T-helper 2 cell (primary cell): ENCODE measurements at regions not wholly inside any gene's neighbourhood (a gene's known extent, or its start where the extent isn't known, plus 50 kb on each side); places are given as distances from the start of the nearest gene placed in this dataset.

Experiments used
- DNase-seq, 5 experiments: peaks; one replicate each; pipeline versions ENCODE4 v3.0.0 to v3.0.0-alpha.2; 2012 to 2022

DNA sequence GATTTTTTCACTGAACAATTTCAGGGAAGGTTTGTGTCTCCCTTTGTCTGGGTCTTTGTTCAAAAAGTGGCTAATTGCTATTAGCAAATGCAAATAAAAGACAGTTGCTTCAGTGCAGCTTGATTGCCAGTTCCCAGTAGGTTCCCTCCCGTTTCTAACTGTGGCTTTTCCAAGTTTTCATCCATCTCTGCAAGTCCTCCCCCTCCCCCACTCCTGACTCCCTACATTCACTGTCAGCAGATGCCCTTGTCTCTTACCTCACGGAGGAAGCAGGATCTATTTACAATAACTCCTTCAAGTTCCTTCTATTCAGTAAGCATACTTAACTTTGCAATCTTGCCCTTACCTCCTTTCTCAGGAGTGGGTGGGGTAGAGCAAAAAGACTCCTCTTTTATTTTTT is 55.4 kb upstream of the SCEL start:
- DNase-seq, result no peak

- DNase-seq, result no peak
These were observed 56.2 kb upstream of the SCEL start for GRCh38 chr13:77479326-77479725.

DNA sequence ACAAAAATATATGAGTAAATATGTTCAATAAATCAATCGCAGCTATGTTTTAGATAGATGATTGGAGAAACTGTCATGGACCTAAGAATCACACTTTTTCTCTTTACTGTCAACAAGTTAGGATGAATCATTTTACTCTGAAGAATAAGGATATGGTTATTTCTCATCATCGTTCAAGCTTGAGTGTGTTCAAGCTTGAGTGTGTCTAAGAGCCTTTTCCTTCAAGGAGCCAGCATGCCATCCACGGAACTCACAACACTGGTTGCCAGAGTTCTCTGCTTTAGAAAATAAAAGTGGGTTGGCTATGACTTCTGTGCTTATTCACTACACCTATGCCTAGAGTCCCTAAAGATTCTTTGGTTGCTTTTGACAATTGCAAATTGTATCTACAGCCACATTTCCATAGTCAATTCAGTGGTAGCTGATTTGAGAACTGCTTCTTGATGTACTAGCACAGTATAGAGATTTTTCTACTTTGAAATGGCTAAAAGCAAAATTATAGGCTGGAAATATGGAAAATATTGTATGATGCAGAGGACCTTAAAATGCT is 58.1 kb upstream of the SCEL start:
- no peak for DNase-seq

- no peak for DNase-seq
These were observed 59.0 kb upstream of the SCEL start for GRCh38 chr13:77476456-77476855.

DNA sequence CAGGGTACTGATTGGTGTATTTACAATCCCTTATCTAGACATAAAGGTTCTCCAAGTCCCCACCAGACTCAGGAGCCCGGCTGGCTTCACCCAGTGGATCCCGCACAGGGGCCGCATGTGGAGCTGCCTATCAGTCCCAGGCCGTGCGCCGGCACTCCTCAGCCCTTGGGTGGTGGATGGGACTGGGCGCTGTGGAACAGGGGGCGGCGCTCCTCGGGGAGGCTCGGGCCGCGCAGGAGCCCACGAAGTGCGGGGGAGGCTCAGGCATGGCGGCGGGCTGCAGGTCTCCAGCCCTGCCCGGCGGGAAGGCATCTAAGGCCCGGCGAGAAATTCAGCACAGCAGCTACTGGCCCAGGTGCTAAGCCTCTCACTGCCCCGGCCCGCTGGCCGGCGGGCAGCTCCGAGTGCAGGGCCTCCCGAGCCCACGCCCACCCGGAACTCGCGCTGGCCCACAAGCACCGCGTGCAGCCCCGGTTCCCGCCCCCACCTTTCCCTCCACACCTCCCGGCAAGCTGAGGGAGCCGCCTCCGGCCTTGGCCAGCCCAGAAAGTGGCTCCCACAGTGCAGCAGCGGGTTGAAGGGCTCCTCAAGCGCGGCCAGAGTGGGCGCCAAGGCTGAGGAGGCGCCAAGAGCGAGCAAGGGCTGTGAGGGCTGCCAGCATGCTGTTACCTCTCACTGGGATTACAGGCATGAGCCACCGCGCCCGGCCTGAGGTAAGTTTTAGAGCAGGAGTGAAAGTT is 60.0 kb upstream of the SCEL start:
- DNase-seq, result no peak

DNA sequence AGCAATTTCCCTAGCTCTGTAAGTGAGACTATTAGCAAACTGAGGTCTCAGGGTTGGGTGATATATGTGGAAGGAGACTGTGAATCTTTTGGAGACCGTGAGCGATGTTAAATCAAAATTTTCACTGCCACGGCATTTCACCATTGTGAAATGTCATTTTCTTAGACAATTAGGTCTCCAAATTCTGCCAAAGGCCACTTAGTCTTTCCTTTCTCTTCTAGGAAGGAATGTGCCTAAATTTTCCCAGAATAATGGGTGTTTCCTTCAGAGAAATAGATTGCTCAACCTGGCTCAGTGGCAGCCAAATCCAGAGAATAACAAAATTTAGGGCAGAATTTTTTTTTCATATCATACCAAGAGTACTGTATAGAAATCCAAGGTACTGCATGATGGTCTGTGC is 64.5 kb upstream of the SCEL start:
- no peak for DNase-seq

GRCh38 chr13:77466753-77467422 is 68.6 kb upstream of the SCEL start:
- no peak for DNase-seq

DNA sequence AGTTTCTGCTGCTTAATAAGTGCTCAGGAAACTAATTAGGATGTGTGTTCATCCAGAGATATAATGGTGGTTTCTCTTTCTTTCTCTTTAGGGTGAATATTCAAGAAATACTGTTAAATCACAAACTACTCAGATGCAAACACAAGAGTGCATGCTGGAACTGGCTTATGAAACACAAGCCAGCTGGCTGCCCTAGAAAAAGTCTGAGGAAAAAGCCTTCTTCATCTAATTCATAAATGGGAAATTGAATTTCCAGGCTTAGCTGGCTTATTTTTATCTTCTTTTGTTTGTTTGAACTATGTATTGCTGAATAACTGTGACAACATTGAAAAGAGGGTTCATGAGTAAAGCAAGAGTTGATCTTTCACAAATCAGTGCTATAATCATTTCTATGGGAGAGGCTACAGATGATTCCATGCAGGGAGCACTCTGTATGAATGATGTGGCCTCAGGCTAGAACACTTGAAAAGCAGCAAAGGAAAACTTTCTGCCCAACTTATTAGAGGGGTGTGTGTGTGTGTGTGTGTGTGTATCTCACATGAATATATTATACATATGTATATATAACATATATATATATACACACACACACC is 69.8 kb upstream of the SCEL start:
- DNase-seq, result no peak

DNA sequence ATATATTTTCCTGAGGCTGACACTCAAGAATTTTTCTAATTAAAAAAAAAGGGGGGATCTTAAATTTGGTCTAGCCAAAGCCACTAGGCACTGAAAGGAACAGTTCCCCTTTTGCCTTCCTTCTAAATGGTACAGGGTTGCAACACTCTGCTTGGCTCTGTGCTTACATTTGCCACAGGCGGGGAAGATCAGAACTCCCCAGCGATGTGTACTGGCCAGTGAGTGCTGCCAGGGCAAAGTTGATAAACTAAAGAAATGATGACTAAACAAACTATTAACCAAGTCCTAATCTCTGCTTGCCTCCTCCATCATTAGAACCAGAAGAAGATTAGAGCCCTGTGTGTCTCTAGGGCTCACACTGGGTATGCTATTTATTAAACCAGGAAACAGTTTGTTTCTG is 75.3 kb upstream of the SCEL start:
- DNase-seq, result no peak

DNA sequence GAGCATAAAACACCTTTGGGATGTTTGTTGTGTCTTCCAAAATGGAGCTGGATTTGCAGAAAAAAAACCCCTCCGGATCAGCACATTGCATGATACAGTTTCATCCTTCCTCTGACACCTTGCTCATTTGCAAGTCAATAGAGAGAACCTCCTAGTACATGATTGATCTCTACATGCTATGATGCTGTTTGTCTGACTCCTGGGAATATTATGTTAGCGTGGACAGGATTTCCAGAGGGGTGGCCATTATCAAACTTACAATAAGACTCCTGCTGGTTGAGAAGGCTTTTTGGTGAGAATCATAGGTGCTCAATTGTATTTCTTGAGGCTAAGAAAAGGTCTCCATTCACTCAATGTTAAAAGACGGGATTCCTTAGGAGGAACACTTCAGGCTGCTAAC is 75.9 kb upstream of the SCEL start:
- no peak for DNase-seq

DNA sequence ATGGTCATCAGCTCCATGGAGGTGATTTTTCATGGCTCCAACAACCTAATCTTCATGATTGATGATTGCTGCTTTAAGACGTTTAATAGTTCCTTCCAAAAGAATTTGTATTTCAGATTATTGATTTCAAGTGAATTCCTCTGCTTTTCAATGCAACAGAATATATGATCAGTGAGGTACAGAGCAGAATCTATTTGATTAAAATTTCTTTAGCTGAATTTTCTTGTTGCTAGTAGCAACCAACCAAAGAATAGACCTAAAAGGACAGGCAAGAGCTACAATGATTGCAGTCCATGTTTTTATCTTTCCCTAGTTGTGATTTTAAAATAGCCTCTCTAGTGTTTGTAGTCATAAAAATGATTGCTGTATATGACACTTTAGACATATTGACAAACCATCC is 76.8 kb upstream of the SCEL start:
- DNase-seq, result no peak

- DNase-seq, result no peak
These were observed 77.5 kb upstream of the SCEL start for GRCh38 chr13:77457966-77458365.

- no peak for DNase-seq
These were observed 79.2 kb upstream of the SCEL start for GRCh38 chr13:77456271-77456670.

DNA sequence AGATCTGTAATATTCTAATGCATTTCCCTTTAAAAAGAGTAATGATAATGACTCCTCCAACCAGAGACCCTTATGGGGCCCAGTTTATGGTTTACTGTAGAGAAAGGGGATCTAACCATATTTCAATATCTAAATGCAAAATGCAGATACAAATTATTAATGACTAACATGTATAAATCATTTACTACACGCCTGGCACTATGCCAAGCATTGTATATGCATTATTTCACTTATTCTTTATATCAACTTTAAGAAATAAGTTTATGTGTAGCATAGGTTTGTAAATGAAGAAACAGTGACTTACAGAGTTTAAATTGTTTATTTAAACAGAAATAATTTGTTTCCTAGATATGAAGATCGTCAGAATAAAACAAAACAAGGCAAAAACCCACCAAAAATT is 86.2 kb upstream of the SCEL start:
- no peak for DNase-seq

- DNase-seq, result no peak
These were observed 86.8 kb upstream of the SCEL start for GRCh38 chr13:77448689-77449088.

- DNase-seq, result no peak
These were observed 92.0 kb upstream of the SCEL start for GRCh38 chr13:77443511-77443910.

- no peak for DNase-seq
These were observed 98.2 kb upstream of the SCEL start for GRCh38 chr13:77437267-77437666.

DNA sequence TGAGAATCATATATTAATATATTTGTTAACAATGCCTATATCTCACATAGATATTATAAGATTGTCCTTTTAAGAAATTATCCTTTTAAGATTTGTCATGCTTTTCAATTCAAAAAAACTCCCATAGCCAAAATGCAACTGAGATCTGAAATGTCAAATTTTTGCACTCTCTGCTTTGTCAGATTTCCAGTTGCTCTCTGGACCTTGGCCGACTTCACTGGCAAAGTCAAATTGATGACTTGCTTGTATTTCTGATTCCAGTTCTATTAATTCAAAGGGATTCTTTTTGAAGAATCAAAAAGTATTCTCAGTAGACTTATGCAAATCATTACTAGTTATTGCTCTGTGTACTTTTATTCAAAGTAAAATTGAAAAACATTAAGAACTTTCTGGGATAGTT is 101.2 kb upstream of the SCEL start:
- no peak for DNase-seq

DNA sequence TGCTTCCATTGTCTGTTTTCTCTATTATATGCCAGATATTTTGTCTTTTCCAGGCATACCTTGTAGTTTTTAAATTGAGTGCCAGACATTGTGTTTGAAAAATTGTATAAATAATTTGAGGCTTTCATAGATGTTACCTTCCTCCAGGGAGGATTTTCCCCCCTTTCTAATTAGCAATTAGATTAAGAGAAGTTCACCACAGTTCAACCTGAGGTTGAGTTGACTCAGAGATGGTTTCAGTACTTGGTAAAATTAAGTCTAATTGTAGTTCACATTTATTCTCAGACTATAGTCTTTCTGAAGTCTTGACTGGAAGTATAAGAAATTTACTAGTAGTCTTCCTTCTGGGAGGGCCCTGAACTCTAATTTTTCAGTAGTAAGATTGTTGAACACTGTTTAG is 104.1 kb upstream of the SCEL start:
- no peak for DNase-seq

GRCh38 chr13:77430377-77430951 is 103.6 kb upstream of the MYCBP2 start:
- no peak for DNase-seq

DNA sequence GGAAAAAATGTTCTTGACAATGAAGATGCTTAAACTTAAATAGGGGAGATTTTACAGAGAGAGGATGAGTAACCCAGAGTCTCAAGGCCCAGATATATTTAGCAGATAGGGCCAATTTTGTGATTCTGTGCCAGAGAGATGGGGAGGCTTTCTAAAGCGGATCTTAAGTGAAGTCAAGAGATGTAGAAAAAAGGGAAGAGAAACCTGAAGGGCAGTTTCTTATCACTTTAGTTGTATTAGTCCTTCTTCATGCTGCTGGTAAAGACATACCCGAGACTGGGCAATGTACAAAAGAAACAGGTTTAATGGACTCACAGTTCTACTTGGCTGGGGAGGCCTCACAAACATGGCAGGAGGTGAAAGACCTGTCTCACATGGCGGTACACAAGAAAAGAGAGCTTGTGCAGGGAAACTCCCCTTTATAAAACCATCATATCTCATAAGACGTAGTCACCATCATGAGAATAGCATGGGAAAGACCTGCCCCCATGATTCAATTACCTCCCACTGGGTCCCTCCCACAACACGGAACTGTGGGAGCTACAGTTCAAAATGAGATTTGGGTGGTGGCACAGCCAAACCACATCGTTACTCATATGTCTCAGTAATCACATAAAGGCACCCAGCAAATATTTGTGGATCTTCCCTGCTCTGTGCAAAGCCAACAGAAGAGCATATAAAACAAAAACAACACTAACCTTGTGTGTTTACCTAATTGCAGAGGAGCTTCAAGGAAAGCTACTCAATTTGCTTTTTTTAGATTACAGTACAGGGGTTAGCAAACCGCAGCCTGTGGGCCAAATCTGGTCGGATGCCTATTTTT is 102.6 kb upstream of the MYCBP2 start:
- peak in 2 of 5 experiments; percentile 52 to 54 for DNase-seq

DNA sequence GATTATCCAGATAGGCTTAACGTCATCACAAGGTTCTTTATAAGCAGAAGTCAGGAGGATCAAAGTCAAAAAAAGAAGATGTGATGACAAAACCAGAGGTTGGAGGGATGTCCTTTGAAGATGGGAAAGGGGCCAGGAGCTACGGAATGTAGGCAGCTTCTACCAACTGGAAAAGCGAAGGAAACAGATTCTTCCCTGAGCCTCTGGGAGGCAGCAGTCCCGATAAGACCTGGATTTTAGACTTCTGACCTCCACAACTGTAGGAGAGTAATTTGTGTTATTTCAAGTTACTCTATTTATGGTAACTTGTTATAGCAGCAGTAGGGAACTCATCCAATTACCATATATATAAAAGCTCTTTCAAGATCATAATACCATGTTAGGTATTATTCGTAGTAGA is 98.8 kb upstream of the MYCBP2 start:
- no peak for DNase-seq

DNA sequence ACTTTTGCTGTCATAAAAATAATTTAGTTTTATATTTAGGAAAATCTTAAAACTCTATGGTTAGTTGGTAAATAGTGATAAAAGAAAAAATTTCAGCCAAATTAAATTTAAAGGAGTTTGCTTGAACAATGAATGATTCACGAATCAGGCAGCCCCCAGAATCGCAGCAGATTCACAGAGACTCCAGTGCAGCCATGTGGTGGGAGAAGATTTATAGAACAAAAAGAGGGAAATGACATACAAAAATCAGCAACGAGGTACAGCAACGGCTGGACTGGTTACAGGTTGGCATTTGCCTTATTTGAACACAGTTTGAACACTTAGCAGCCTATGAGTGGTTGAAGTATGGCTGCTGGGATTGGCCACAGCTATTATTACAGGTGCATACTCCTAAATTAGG is 96.4 kb upstream of the MYCBP2 start:
- DNase-seq, result no peak
